ENCODE measurements at regions not wholly inside any gene's neighbourhood (a gene's known extent, or its start where the extent isn't known, plus 50 kb on each side); places are given as distances from the start of the nearest gene placed in this dataset.

GRCh38 chr11:82601711-82602110 is 132.0 kb downstream of the FAM181B start:
- H3K56ac ChIP-seq (replicated peaks; ENCODE audit: insufficient read length, low read depth, low read length), result no peak overlapping the region
- no peak overlapping the region for H3K27ac ChIP-seq (ENCODE audit: low read depth, low read length)
- no peak overlapping the region for H2AFZ ChIP-seq (ENCODE audit: low read length)
- H2BK15ac ChIP-seq (ENCODE audit: low read length), result no peak overlapping the region
- no peak overlapping the region for H3K23ac ChIP-seq (ENCODE audit: insufficient read length)
- no peaks in the 10 kb centered on the region for H4K20me1 ChIP-seq (replicated peaks in 1 of 2; ENCODE audit: control insufficient read depth in 1 of 2, insufficient read depth in 2 of 2, low read length in 2 of 2)
- no peak overlapping the region for H3K4ac ChIP-seq (replicated peaks; ENCODE audit: insufficient read length, low read depth, low read length)
- FAIRE-seq, result no peak
- no peak overlapping the region for H4K8ac ChIP-seq (ENCODE audit: extremely low read depth, insufficient read depth, low read length)
- no peak overlapping the region for H2BK12ac ChIP-seq (ENCODE audit: low read depth, low read length)
- H3K18ac ChIP-seq (ENCODE audit: extremely low read depth, low read length), result no peak overlapping the region
- no peaks in the 10 kb centered on the region for H3K4me1 ChIP-seq (replicated peaks in 1 of 4; ENCODE audit: control insufficient read depth in 3 of 4, insufficient read depth in 4 of 4, low read length in 3 of 4)
- no peaks in the 10 kb centered on the region for H3K79me2 ChIP-seq (ENCODE audit: control insufficient read depth in 1 of 2, insufficient read depth in 2 of 2, low read length in 2 of 2)
- no peak for TF ChIP-seq NRF1 (IDR thresholded peaks at IDR 0.05; ENCODE audit: low read depth, low read length)
- TF ChIP-seq ZNF274 (IDR thresholded peaks at IDR 0.05; ENCODE audit: borderline replicate concordance, extremely low read depth, low read length), result no peak
- no peak for TF ChIP-seq POU5F1 (IDR thresholded peaks at IDR 0.05; ENCODE audit: low read depth, low read length)
- TF ChIP-seq HDAC2 (IDR thresholded peaks at IDR 0.05; ENCODE audit: borderline replicate concordance in 1 of 2, low read depth in 2 of 2, low read length in 2 of 2), result no peak
- no peak for TF ChIP-seq CHD1 (IDR thresholded peaks at IDR 0.05; ENCODE audit: low read depth, low read length)
- no peak for TF ChIP-seq CREB1 (IDR thresholded peaks at IDR 0.05)
- TF ChIP-seq FOSL1 (IDR thresholded peaks at IDR 0.05; ENCODE audit: insufficient read depth, low read depth, low read length), result no peak
- TF ChIP-seq GABPA (IDR thresholded peaks at IDR 0.05; ENCODE audit: borderline replicate concordance, insufficient read depth, low read length), result no peak
- no peak for TF ChIP-seq SP4 (IDR thresholded peaks at IDR 0.05; ENCODE audit: low read length)
- TF ChIP-seq SIRT6 (IDR thresholded peaks at IDR 0.05; ENCODE audit: low read length), result no peak
- TF ChIP-seq TBP (IDR thresholded peaks at IDR 0.05; ENCODE audit: low read depth, low read length), result no peak
- no peak for TF ChIP-seq SP2 (IDR thresholded peaks at IDR 0.05; ENCODE audit: low read length)
- TF ChIP-seq MAX (IDR thresholded peaks at IDR 0.05), result no peak
- no peak overlapping the region for H3K9ac ChIP-seq (replicated peaks in 1 of 4; ENCODE audit: extremely low read depth in 1 of 4, low read depth in 3 of 4, low read length in 3 of 4)
- no peak overlapping the region for H3K4me3 ChIP-seq (ENCODE audit: extremely low read depth in 1 of 4, insufficient read depth in 2 of 4, low read depth in 3 of 4, low read length in 4 of 4)
- H4K91ac ChIP-seq (replicated peaks; ENCODE audit: insufficient read length, low read length), result no peak overlapping the region
- no peak overlapping the region for H2AK5ac ChIP-seq (ENCODE audit: low read depth, low read length)
- H3K9me3 ChIP-seq (ENCODE audit: insufficient read depth in 2 of 2, low read depth in 1 of 2, low read length in 1 of 2), result no peaks in the 10 kb centered on the region
- 82% methylated on average over 1 of the region's 1 CpG; no CpG with 5 or more reads in 1 of the 2 experiments for WGBS, 2 experiments (ENCODE audit: extremely low coverage in 1 of 2, insufficient coverage in 1 of 2, insufficient read length in 1 of 2, insufficient replicate concordance in 2 of 2, low coverage in 1 of 2, low lambda C conversion rate in 2 of 2, missing lambda C conversion rate in 1 of 2)
- no peak overlapping the region for H3K14ac ChIP-seq (ENCODE audit: insufficient read length)
- H3K23me2 ChIP-seq (ENCODE audit: low read depth, low read length), result no peaks in the 10 kb centered on the region
- no peak overlapping the region for H3K4me2 ChIP-seq (ENCODE audit: insufficient read depth in 1 of 2, low read depth in 2 of 2, low read length in 2 of 2)
- ChIA-PET CTCF (ENCODE audit: partially characterized antibody) (no interaction called here), POLR2A (ENCODE audit: partially characterized antibody) (no interaction called here)
- H2BK120ac ChIP-seq (replicated peaks; ENCODE audit: low read depth, low read length), result no peak overlapping the region
- DNase-seq (ENCODE audit: low read depth in 1 of 2, low spot score in 2 of 2), result no peak
- no peaks in the 10 kb centered on the region for H3K79me1 ChIP-seq (ENCODE audit: low read depth, low read length)
- H2BK5ac ChIP-seq (ENCODE audit: low read depth, low read length), result no peak overlapping the region
- no peak overlapping the region for H4K5ac ChIP-seq (ENCODE audit: insufficient read length, low read depth, low read length)
- H2BK20ac ChIP-seq (ENCODE audit: low read length), result no peak overlapping the region
- no peaks in the 10 kb centered on the region for H3K27me3 ChIP-seq (replicated peaks in 1 of 4; ENCODE audit: control insufficient read depth in 3 of 4, extremely low read depth in 1 of 4, insufficient read depth in 3 of 4, low read length in 3 of 4)
- H3K36me3 ChIP-seq (ENCODE audit: control insufficient read depth in 2 of 4, insufficient read depth in 4 of 4, low read length in 3 of 4), result no peaks in the 10 kb centered on the region

Measured in H1 (cell line).